Stimulated activated effector memory CD8-positive, alpha-beta T cell treated with anti-CD3 and anti-CD28 coated beads, Interleukin-12 subunit alpha, Interleukin-12 subunit beta, amount 100 ng/mL, for 72 hours (primary cell): ENCODE measurements at regions not wholly inside any gene's neighbourhood (a gene's known extent, or its start where the extent isn't known, plus 50 kb on each side); places are given as distances from the start of the nearest gene placed in this dataset.
A peak's percentile ranks its signal among the peaks of the same experiment; 100 is the strongest.
"Not testable (repeated sequence)": the region's sequence is repeated elsewhere in the genome, so short reads cannot be mapped to it uniquely, and the experiment has no call there.

Experiments used
- ATAC-seq: fragments of 150-1000 bp; cut with Tn5 transposase; 2 replicates; pipeline ENCODE4 v1.10.0; 2021
- DNase-seq, 2 donors: peaks; one replicate each; pipeline ENCODE4 v3.0.0; 2021 to 2022; ENCODE audit warnings: low spot score in 2 of 2
- H3K27ac Mint-ChIP-seq: one replicate; pipeline ENCODE4 v1.8.0; 2022; ENCODE audit warnings: mild to moderate bottlenecking, mixed read lengths
- H3K36me3 Mint-ChIP-seq: one replicate; pipeline ENCODE4 v1.8.0; 2022; ENCODE audit warnings: mild to moderate bottlenecking, mixed read lengths
- H3K4me1 Mint-ChIP-seq: one replicate; pipeline ENCODE4 v1.8.0; 2022; ENCODE audit warnings: mixed read lengths
- H3K4me3 Mint-ChIP-seq: one replicate; pipeline ENCODE4 v1.8.0; 2022; ENCODE audit warnings: mild to moderate bottlenecking, mixed read lengths
- H3K9me3 Mint-ChIP-seq: one replicate; pipeline ENCODE4 v1.8.0; 2022; ENCODE audit warnings: mixed read lengths

DNA sequence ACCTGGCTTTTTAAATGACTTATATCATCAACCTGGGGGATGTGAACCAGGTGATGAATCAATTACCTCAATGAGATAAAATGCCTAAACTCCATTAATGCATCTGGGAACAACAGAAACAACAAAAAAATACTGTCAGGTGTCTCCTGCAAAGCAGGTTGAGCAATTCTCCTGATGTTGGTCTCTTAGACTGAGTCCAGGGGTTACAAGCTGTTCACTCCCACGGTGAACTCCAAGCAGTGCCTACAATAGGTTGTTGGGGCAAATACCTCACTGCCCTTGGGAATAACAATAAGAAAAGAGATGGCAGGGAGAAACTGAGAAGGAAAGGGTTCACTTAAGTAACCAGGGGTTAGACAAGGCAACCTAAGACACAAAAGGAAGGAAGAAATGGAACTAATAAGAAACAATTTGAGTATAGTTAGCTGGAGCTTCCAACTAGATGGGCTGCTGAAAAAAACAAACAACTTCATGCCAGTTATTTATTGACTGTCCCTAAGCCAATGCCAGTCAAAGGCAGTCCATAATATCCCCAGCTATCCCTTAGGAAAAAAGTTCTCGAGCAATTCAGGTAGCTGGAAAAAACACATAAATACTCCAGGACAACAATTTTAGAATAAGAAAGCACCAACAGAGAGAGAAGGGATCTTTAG lies 97.6 kb upstream of the MAGI3 start:
- no peak overlapping the region for H3K27ac Mint-ChIP-seq
- no peaks in the 10 kb centered on the region for H3K36me3 Mint-ChIP-seq
- ATAC-seq = no peak
- H3K9me3 Mint-ChIP-seq = no peaks in the 10 kb centered on the region
- H3K4me3 Mint-ChIP-seq = no peak overlapping the region
- no peaks in the 10 kb centered on the region for H3K4me1 Mint-ChIP-seq
- no peak for DNase-seq

GRCh38 chr1:113293256-113293626 lies 97.1 kb upstream of the MAGI3 start:
- Mint-ChIP-seq H3K4me3 (no peak overlapping the region), H3K27ac (no peak overlapping the region), H3K36me3 (no peaks in the 10 kb centered on the region), H3K4me1 (no peaks in the 10 kb centered on the region), H3K9me3 (no peaks in the 10 kb centered on the region)
- DNase-seq (no peak), ATAC-seq (peak; percentile 24)

DNA sequence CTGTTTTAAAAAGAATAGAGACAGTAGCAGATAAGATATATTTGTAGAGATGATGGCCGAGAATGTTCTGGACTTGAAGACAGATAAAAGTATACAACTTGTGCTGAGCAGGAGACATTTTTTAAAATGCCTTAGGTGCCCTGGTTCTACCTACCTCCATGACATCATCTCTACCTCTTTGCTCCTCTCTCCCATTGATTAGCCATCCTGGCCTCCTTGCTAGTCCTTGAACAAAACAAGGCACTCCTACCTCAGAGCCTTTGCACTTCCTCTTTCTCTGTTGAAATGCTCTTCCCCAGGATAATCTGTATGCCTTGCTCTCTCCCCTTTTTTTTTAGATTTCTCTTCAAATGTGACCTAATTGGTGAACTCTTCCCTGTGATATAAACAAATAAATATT lies 92.6 kb upstream of the MAGI3 start:
- Mint-ChIP-seq H3K27ac (no peak overlapping the region), H3K4me3 (no peak overlapping the region), H3K36me3 (no peaks in the 10 kb centered on the region), H3K4me1 (no peaks in the 10 kb centered on the region), H3K9me3 (no peaks in the 10 kb centered on the region)
- ATAC-seq = no peak
- DNase-seq = no peak

- no peaks in the 10 kb centered on the region for H3K4me1 Mint-ChIP-seq
- no peak overlapping the region for H3K27ac Mint-ChIP-seq
- no peak overlapping the region for H3K4me3 Mint-ChIP-seq
- H3K36me3 Mint-ChIP-seq = no peaks in the 10 kb centered on the region
- H3K9me3 Mint-ChIP-seq = no peaks in the 10 kb centered on the region
- DNase-seq = no peak
- ATAC-seq = no peak
Measured at GRCh38 chr1:113298941-113299340, 91.4 kb upstream of the MAGI3 start.

DNA sequence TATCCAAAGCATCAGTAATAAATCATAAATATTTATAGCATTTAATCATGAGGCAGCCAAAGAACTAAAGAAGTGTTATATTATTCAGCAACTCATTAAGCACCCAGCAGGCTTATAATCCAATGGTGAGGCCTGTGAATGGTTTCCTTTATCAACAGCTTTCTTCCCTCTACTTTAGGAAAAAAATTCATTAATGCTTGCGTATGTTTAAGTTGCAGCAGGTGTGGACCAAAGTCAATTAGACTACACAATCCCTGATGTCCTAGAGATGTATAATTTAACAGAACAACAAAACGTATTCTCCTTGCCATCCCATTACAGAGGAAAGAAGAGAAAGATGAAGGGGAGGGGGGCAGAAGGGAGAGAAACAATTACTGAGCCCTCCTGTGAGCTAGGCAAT lies 87.7 kb upstream of the MAGI3 start:
- Mint-ChIP-seq H3K36me3 (no peaks in the 10 kb centered on the region), H3K4me3 (no peak overlapping the region), H3K27ac (no peak overlapping the region), H3K9me3 (no peaks in the 10 kb centered on the region), H3K4me1 (no peaks in the 10 kb centered on the region)
- DNase-seq (no peak), ATAC-seq (no peak)

- no peak for DNase-seq
- Mint-ChIP-seq H3K4me3 (no peak overlapping the region), H3K36me3 (no peaks in the 10 kb centered on the region), H3K27ac (no peak overlapping the region), H3K4me1 (no peaks in the 10 kb centered on the region), H3K9me3 (no peaks in the 10 kb centered on the region)
- no peak for ATAC-seq
Measured at GRCh38 chr1:113303267-113303666, 87.0 kb upstream of the MAGI3 start.

DNA sequence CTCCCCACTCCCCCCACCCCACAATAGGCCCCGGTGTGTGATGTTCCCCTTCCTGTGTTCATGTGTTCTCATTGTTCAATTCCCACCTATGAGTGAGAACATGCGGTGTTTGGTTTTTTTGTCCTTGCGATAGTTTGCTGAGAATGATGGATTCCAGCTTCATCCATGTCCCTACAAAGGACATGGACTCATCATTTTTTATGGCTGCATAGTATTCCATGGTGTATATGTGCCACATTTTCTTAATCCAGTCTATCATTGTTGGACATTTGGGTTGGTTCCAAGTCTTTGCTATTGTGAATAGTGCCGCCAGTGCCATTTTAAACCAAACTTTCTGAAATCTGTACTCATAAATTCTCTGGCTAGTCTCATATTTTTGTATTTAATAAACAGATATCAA lies 85.3 kb upstream of the MAGI3 start:
- not testable (repeated sequence) for H3K4me1 Mint-ChIP-seq, H3K4me3 Mint-ChIP-seq, H3K36me3 Mint-ChIP-seq, DNase-seq, H3K9me3 Mint-ChIP-seq, ATAC-seq, H3K27ac Mint-ChIP-seq

DNA sequence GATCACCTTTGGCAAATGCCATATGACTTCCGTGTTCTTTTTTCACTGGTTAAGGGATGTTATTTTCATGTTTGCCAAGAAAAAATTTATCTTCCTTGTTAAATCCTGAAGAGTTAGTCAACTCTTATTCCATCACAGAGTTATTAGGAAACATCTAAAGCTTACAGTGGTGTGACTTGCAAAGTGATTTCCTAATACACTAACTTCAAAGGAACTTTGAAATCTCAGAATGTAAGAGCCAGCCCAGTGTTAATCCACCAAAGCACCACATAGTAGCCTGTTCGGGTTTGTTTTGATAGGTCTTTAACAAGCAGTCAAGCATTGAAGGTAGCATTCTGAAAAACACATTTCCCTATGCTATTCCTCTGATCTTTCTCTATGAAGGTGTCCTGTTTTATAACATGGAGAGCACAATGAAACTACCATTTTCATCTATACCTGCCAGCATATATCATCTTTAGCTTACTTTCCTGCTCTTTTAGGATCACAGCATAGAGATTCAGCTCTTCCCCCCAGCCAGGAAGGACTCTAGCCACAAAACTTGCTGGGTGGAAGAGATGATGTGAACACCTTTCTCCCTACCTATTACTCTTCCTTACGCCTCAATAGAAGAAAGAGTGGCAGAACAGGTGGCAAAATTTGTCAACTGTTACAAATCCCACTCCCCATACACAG lies 82.4 kb upstream of the MAGI3 start:
- DNase-seq (no peak), ATAC-seq (no peak)
- H3K36me3 Mint-ChIP-seq = no peaks in the 10 kb centered on the region
- no peaks in the 10 kb centered on the region for H3K4me1 Mint-ChIP-seq
- no peak overlapping the region for H3K27ac Mint-ChIP-seq
- peaks cover 6% of the 10 kb centered on the region for H3K9me3 Mint-ChIP-seq
- H3K4me3 Mint-ChIP-seq = no peak overlapping the region

- not testable (repeated sequence) for ATAC-seq
Measured at GRCh38 chr1:113312651-113313050, 77.7 kb upstream of the MAGI3 start.

GRCh38 chr1:113314600-113314999 lies 75.7 kb upstream of the MAGI3 start:
- peaks cover 7% of the 10 kb centered on the region for H3K9me3 Mint-ChIP-seq
- ATAC-seq = no peak
- no peak overlapping the region for H3K27ac Mint-ChIP-seq
- no peaks in the 10 kb centered on the region for H3K36me3 Mint-ChIP-seq
- no peak for DNase-seq
- H3K4me3 Mint-ChIP-seq = no peak overlapping the region
- H3K4me1 Mint-ChIP-seq = no peaks in the 10 kb centered on the region

More at GRCh38 chr1:113312651-113313050, 77.7 kb upstream of the MAGI3 start:
- H3K9me3 Mint-ChIP-seq, H3K27ac Mint-ChIP-seq, H3K4me3 Mint-ChIP-seq, DNase-seq, H3K36me3 Mint-ChIP-seq, H3K4me1 Mint-ChIP-seq: not testable (repeated sequence)

DNA sequence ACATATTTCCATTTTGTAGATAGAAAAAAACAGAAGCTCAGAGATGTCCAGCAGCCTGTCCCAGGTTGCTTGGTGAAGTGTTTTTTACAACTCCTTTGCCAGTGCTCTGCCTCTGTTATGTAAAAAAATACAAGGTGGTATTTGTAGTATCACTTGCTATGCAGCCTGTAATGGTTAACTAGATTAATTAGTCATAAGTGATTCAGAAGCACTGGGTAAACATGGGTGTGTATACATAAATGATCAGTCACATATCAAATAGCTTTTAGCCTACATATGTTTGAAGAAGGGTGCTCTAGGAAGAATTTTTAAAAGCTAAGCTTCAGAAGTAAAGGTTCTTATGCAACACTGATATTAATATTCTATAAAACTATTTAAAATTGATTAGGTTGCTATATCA lies 70.0 kb upstream of the MAGI3 start:
- Mint-ChIP-seq H3K27ac (no peak overlapping the region), H3K4me1 (no peaks in the 10 kb centered on the region), H3K36me3 (no peaks in the 10 kb centered on the region), H3K4me3 (no peak overlapping the region), H3K9me3 (no peaks in the 10 kb centered on the region)
- no peak for DNase-seq
- no peak for ATAC-seq

DNA sequence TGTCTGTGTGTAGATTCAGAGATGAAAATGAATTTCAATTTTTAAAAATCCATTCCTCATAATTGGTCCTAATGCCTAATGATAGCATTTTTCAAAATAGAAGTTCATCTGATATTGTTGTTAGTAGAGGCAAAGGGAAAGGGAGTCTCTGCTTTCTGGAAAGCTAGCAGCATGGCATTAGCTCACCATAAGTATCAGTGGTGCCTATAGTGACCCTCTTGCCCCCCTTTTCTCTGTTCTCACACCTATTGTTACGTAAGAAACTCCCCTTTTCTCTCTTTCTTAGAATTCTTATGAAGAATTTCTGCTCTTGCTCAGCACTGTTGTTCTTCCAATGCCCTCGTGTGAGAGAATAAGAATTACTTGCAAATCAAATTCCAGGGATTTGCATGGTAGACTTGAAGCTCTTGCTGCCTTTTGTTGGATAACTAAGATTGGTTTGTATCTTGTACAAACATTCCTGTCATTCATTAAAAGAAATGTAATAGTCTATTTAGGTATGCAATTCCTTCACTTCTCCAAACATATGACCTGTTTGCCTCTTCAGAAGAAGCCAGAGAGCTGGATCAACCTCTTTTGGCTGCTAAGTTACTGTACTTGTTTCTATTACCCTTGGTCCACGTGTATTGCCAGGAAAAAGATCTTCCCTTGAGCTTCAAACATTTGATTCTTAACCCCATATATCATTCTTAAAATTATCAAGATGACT lies 69.2 kb upstream of the MAGI3 start:
- Mint-ChIP-seq H3K4me1 (no peaks in the 10 kb centered on the region), H3K9me3 (no peaks in the 10 kb centered on the region), H3K27ac (no peak overlapping the region), H3K36me3 (no peaks in the 10 kb centered on the region), H3K4me3 (no peak overlapping the region)
- DNase-seq (no peak), ATAC-seq (no peak)

DNA sequence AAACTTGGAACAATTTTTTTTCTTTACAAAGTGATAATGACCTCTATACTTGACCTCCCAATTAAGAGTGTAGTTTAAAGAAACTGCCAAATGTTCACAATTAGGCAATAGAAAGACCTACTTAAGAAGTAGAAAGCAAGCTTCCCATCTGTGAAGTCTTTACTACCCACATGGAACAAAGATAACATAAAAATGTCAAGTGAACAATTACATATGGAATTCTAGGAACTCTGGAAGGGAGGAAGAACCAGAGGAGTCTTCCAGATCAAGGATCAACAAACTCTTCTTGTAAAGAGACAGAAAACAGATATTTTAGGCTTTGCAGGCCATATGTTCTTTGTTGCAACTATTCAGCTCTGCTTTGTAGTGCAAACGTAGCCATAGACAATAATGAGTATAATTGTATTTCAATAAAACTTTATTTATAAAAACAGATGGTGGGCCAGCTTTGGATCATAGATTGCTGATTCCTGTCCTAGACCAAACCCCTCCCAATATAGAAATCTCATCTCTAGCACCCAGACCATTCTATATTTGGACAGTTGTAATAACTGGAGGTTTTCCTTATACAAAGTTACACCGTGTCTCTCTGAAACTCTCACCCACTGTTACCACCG lies 68.4 kb upstream of the MAGI3 start:
- Mint-ChIP-seq H3K27ac (no peak overlapping the region), H3K9me3 (no peaks in the 10 kb centered on the region), H3K36me3 (no peaks in the 10 kb centered on the region), H3K4me1 (no peaks in the 10 kb centered on the region), H3K4me3 (no peak overlapping the region)
- DNase-seq = no peak
- no peak for ATAC-seq

- Mint-ChIP-seq H3K27ac (no peak overlapping the region), H3K4me1 (no peaks in the 10 kb centered on the region), H3K36me3 (no peaks in the 10 kb centered on the region), H3K4me3 (no peak overlapping the region), H3K9me3 (no peaks in the 10 kb centered on the region)
- DNase-seq = no peak
- no peak for ATAC-seq
Measured at GRCh38 chr1:113322439-113322838, 67.9 kb upstream of the MAGI3 start.

GRCh38 chr1:113325022-113325421 lies 65.3 kb upstream of the MAGI3 start:
- no peaks in the 10 kb centered on the region for H3K36me3 Mint-ChIP-seq
- ATAC-seq (no peak), DNase-seq (no peak)
- H3K4me3 Mint-ChIP-seq = no peak overlapping the region
- H3K4me1 Mint-ChIP-seq = no peaks in the 10 kb centered on the region
- H3K27ac Mint-ChIP-seq = no peak overlapping the region
- no peaks in the 10 kb centered on the region for H3K9me3 Mint-ChIP-seq

DNA sequence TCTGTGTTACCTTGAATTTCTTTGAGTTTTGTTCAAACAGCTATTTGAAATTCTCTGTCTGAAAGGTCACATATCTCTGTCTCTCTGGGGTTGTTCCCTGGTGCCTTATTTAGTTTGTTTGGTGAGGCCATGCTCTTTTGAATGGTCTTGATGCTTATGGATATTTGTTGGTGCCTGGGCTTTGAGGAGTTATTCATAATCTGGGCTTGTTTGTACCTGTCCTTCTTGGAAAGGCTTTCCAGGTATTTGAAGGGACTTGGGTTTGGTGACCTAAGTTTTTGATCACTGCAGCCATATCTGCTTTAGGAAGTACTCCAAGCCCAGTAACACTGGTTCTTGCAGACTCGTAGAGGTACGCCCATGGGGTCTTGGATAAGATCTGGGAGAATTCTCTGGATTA lies 63.3 kb upstream of the MAGI3 start:
- H3K4me3 Mint-ChIP-seq = no peak overlapping the region

More for the DNA sequence above, 63.3 kb upstream of the MAGI3 start:
- Mint-ChIP-seq H3K36me3 (no peaks in the 10 kb centered on the region), H3K27ac (no peak overlapping the region), H3K9me3 (no peaks in the 10 kb centered on the region), H3K4me1 (no peaks in the 10 kb centered on the region)
- DNase-seq (no peak), ATAC-seq (no peak)
